GM12872 (cell line): ENCODE measurements at regions not wholly inside any gene's neighbourhood (a gene's known extent, or its start where the extent isn't known, plus 50 kb on each side); places are given as distances from the start of the nearest gene placed in this dataset.
A peak's percentile ranks its signal among the peaks of the same experiment; 100 is the strongest.

Experiments
- TF ChIP-seq, protein P1 (sequence below): IDR thresholded peaks from 3 replicates; pipeline ENCODE4 v1.5.1; 2011; ENCODE audit warnings: low read depth, mild to moderate bottlenecking, low read length, moderate library complexity; ENCODE audit not compliant: insufficient read depth

DNA sequence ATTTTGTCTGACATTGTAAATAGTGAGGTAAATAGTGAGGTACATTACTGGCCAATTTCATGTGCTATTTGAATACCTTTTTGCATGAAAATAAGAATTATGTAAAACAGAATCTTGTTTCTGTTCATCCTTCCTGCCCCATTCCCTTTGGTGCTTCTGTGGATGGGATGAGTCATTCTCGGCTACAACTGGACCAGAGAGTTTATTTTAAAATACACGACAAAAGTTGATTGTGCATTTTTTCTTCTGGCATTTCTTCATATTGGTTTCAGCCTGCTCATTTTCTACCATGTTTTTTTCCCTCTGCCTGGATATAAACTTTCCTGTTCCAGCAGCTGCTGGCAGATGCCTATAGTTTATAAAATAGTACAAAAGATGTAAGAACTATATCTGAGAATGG lies 107.5 kb downstream of the CYSLTR2 start:
- TF ChIP-seq, protein P1, sequence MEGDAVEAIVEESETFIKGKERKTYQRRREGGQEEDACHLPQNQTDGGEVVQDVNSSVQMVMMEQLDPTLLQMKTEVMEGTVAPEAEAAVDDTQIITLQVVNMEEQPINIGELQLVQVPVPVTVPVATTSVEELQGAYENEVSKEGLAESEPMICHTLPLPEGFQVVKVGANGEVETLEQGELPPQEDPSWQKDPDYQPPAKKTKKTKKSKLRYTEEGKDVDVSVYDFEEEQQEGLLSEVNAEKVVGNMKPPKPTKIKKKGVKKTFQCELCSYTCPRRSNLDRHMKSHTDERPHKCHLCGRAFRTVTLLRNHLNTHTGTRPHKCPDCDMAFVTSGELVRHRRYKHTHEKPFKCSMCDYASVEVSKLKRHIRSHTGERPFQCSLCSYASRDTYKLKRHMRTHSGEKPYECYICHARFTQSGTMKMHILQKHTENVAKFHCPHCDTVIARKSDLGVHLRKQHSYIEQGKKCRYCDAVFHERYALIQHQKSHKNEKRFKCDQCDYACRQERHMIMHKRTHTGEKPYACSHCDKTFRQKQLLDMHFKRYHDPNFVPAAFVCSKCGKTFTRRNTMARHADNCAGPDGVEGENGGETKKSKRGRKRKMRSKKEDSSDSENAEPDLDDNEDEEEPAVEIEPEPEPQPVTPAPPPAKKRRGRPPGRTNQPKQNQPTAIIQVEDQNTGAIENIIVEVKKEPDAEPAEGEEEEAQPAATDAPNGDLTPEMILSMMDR: no peak

DNA sequence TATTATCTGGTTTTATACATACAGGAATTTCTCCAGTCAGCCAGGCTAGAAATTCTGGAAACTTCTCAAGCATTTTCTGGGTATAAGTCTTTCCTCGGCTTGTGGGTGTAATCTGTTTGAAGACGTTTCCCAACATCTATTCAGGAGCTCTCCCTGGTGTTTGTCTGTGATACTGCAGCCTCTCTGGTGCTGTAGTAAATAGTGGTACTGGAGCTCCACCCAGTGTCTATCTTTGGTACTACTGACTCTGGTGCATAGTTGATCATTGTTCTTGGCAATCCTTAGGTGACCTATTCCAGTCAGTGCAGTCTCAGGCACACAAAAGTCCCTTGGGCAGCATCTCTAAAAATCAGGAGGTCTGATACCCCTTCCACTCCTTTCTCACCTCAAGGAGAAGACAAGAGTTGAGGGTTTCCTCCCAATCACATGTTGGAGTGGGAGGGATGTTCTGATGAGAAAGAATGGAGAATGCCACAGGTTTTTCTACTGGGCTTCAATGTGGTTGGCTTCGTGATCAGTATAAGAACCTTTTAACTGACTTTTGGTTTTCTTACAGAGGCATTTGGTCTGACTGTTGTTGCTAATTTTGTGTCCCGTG lies 115.5 kb downstream of the CYSLTR2 start:
- TF ChIP-seq, protein P1: peak; percentile 99

DNA sequence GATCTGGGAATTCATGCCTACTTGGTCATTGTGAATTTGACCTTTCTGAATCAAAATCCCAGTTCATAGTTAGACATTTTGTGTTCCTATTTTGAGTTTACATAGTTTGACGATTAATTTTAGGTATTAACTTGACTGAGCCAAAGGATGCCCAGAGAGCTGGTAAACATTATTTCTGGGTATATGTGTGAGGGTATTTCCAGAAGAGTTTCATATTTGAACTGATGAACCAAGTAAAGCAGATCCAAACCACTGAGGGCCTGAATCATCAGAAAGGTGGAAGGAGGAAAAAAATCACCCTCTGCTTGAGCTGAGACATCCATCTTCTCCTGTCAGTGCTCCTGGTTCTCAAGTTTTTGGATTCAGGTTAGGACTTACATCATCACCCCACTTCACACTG lies 116.6 kb downstream of the CYSLTR2 start:
- TF ChIP-seq, protein P1: no peak

DNA sequence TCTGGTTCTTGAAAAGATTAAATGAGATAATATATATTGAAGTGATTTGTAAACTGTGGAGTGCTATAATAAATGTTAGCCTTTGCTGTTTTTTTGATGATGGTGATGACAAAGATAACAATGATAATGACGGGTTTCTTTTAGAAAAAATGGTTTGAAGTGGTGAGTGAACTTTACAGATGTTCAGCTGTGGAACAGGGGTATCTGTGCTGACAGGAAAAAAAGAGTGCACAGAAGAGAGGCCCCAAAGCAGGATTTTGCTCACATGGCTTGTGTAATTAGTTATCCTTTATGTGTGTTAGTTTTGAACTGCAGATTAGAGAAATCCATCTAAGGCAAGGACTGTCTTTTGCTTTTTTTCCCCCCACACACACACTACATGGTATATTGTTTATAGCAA lies 119.2 kb downstream of the CYSLTR2 start:
- TF ChIP-seq, protein P1: no peak

DNA sequence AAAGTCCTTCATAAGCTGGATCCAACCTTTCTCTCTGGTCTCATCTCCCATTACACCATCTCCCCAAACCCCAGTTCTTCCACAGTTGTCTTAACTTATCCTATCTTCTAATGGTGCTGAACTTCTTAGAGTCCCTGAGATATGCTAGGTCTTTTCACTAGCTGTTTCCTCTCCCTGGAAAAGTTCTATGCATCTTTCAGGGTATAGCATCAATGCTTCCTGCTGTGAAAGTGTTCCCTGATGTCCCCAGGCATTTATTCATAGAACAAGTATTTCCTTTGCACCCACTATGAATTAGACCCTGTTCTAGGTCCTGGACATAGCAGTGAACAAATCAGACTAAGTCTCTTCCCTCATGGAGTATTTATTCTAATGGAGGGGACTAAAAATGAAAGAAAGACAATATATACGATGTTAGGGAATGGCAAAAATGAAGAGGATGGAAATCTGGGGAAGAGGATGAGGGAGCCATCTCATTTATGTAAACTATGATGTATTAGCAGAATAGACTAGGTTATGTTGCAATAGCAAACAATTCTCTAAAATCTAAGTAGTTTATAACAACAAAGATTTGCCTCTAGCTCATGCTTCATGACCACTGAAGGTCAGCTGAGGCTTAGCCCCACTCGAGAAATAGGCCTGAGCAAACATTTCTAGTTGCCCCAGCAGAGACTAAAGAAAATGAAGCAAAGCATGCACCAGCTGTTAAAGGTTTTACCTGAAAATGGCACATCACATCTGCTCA lies 120.0 kb downstream of the CYSLTR2 start:
- TF ChIP-seq, protein P1: no peak

DNA sequence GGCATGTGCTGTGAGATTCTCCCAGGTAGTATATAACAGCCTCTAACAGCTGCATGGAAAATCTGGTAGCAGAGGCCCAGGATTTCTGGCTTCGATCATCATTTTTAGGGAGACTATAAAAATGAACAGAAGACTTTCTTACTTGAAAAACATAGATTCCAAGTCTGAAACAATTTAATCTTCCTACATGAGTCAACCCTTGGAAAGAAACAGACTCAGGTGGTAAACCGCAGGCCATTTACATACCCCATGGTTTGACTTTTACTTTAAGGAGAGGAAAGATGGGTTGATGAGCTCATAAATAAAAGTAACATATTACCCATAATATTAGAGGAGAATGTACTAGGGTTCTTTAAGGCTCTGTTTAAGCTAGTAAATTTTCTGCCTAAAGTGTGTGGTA lies 121.6 kb downstream of the CYSLTR2 start:
- TF ChIP-seq, protein P1: no peak

DNA sequence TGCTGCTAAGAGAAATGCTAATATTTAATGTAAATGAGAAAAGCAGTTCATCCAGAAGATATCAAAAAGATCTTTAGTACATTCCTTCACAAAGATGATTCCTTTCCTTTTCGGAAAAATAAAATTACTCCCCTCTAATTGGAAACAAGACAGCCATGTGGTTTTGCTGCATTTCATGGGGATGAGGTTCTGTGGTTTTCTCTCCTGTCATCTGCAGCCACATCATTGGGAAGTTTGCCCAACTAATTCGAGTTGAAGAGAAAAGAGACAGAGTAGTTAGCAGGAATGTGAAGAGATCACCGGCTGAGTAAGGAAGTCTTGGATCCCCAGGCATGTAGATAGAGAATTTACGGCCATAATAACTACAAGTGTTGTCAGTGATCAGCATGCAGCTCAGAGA lies 122.1 kb downstream of the CYSLTR2 start:
- TF ChIP-seq, protein P1: no peak
